22Rv1 (cell line): ENCODE measurements at regions not wholly inside any gene's neighbourhood (a gene's known extent, or its start where the extent isn't known, plus 50 kb on each side); places are given as distances from the start of the nearest gene placed in this dataset.
"Not testable (repeated sequence)": the region's sequence is repeated elsewhere in the genome, so short reads cannot be mapped to it uniquely, and the experiment has no call there.

ENCODE experiments used
- H3K27ac ChIP-seq: fragments of 450-650 bp; 2 replicates; pipeline ENCODE4 v1.5.1; 2017
- CTCF ChIP-seq: fragments of 450-650 bp; IDR thresholded peaks from 2 replicates; pipeline ENCODE4 v1.5.1; 2017; ENCODE audit warnings: mild to moderate bottlenecking
- ZFX ChIP-seq: fragments of 450-650 bp; IDR thresholded peaks from 2 replicates; pipeline ENCODE4 v1.6.1; 2017; ENCODE audit warnings: antibody characterized with exemption, borderline replicate concordance

GRCh38 chr14:51365241-51365965, 125.4 kb downstream of the TMX1 start:
- no peak for TF ChIP-seq ZFX
- no peak for TF ChIP-seq CTCF
- no peak overlapping the region for H3K27ac ChIP-seq

GRCh38 chr14:51366460-51366859, 126.4 kb downstream of the TMX1 start:
- H3K27ac ChIP-seq: not testable (repeated sequence)

- not testable (repeated sequence) for H3K27ac ChIP-seq
Measured at GRCh38 chr14:51366866-51367599, 127.0 kb downstream of the TMX1 start.

GRCh38 chr14:51367600-51367931, 127.5 kb downstream of the TMX1 start:
- H3K27ac ChIP-seq: no peak overlapping the region
- TF ChIP-seq ZFX (no peak), CTCF (no peak)

- TF ChIP-seq CTCF: no peak
- no peak for TF ChIP-seq ZFX
- H3K27ac ChIP-seq: no peak overlapping the region
Measured at GRCh38 chr14:51368721-51369163, 128.7 kb downstream of the TMX1 start.

GRCh38 chr14:51369814-51370213, 129.8 kb downstream of the TMX1 start:
- TF ChIP-seq CTCF: peak; percentile 45
- TF ChIP-seq ZFX: no peak
- no peak overlapping the region for H3K27ac ChIP-seq

- TF ChIP-seq ZFX (no peak), CTCF (no peak)
- no peak overlapping the region for H3K27ac ChIP-seq
Measured at GRCh38 chr14:51370758-51371386, 130.8 kb downstream of the TMX1 start.

- H3K27ac ChIP-seq: not testable (repeated sequence)
Measured at GRCh38 chr14:51377186-51377585, 137.1 kb downstream of the TMX1 start.

GRCh38 chr14:51382506-51382905, 142.5 kb downstream of the TMX1 start:
- no peak for TF ChIP-seq ZFX
- no peak for TF ChIP-seq CTCF
- no peak overlapping the region for H3K27ac ChIP-seq
